HFF-Myc (cell line): ENCODE measurements at regions not wholly inside any gene's neighbourhood (a gene's known extent, or its start where the extent isn't known, plus 50 kb on each side); places are given as distances from the start of the nearest gene placed in this dataset.

Source experiments
- DNase-seq: peaks from one replicate; pipeline ENCODE4 v3.0.0-alpha.2; 2011; ENCODE audit warnings: low read depth; ENCODE audit errors: extremely low read depth
- H3K4me3 ChIP-seq: replicated peaks from 2 replicates; pipeline ENCODE4 v1.5.1; 2011; ENCODE audit warnings: low read depth, mild to moderate bottlenecking, control low read depth, low read length
- CTCF ChIP-seq: IDR thresholded peaks from 2 replicates; pipeline ENCODE4 v1.5.1; 2012; ENCODE audit warnings: mild to moderate bottlenecking, low read depth, low read length, control low read depth; ENCODE audit errors: missing control alignments

GRCh38 chr2:12205086-12205485, 458.7 kb downstream of the LPIN1 start:
- no peak for TF ChIP-seq CTCF
- no peak for DNase-seq
- H3K4me3 ChIP-seq, result no peak overlapping the region

- DNase-seq, result no peak
- no peak for TF ChIP-seq CTCF
- no peak overlapping the region for H3K4me3 ChIP-seq
Measured at GRCh38 chr2:12207491-12207890, 461.1 kb downstream of the LPIN1 start.

- no peak overlapping the region for H3K4me3 ChIP-seq
- no peak for DNase-seq
- no peak for TF ChIP-seq CTCF
Measured at GRCh38 chr2:12210016-12210933, 463.8 kb downstream of the LPIN1 start.

GRCh38 chr2:12211326-12212175, 465.1 kb downstream of the LPIN1 start:
- TF ChIP-seq CTCF, result no peak
- DNase-seq, result no peak
- no peak overlapping the region for H3K4me3 ChIP-seq

- no peak for DNase-seq
- TF ChIP-seq CTCF, result no peak
- no peak overlapping the region for H3K4me3 ChIP-seq
Measured at GRCh38 chr2:12212841-12213597, 466.6 kb downstream of the LPIN1 start.

GRCh38 chr2:12217175-12217574, 470.7 kb downstream of the LPIN1 start:
- DNase-seq, result no peak
- TF ChIP-seq CTCF, result no peak
- no peak overlapping the region for H3K4me3 ChIP-seq
